Stomach (tissue), 8 donors: ENCODE measurements at regions not wholly inside any gene's neighbourhood (a gene's known extent, or its start where the extent isn't known, plus 50 kb on each side); places are given as distances from the start of the nearest gene placed in this dataset.

Experiments used
- DNase-seq, 2 donors: peaks; one replicate each; pipeline versions ENCODE4 v3.0.0 to v3.0.0-alpha.2; 2013 to 2019
- H3K27ac ChIP-seq, 5 donors: fragments of 200-600 bp in 4 of 5; sonication (generic) in 4 of 5; one replicate each; pipeline ENCODE4 v1.5.1; 2013 to 2019; ENCODE audit warnings: mild to moderate bottlenecking in 1 of 5, moderate library complexity in 1 of 5
- H3K27me3 ChIP-seq, 3 donors: fragments of 200-600 bp; sonication (generic); one replicate each; pipeline ENCODE4 v1.5.1; 2017 to 2019; ENCODE audit warnings: mixed run types in 1 of 3
- H3K36me3 ChIP-seq, 4 donors: fragments of 200-600 bp; sonication (generic); 1 replicate in 3 of 4; 2 replicates in 1 of 4; pipeline ENCODE4 v1.5.1; 2016 to 2019
- H3K4me1 ChIP-seq, 4 donors: fragments of 200-600 bp; sonication (generic); one replicate each; pipeline ENCODE4 v1.5.1; 2016 to 2019
- H3K4me3 ChIP-seq, 4 donors: fragments of 200-600 bp; sonication (generic) in 3 of 4; one replicate each; pipeline ENCODE4 v1.5.1; 2016 to 2019; ENCODE audit warnings: mild to moderate bottlenecking in 1 of 4
- H3K9me3 ChIP-seq, 4 donors: fragments of 200-600 bp; sonication (generic); one replicate each; pipeline ENCODE4 v1.5.1; 2016 to 2019
- CTCF ChIP-seq, 7 experiments: fragments of 450-650 bp in 4 of 7; fragments of 200-600 bp in 3 of 7; sonication (generic) in 3 of 7; IDR thresholded peaks; one replicate each; pipeline ENCODE4 v1.5.1; 2016 to 2019; ENCODE audit warnings: antibody characterized with exemption in 7 of 7, control low read depth in 2 of 7, mild to moderate bottlenecking in 1 of 7
- EP300 ChIP-seq: sonication (generic); formaldehyde crosslinking; IDR thresholded peaks from one replicate; pipeline ENCODE4 v1.6.1; 2017; ENCODE audit warnings: antibody characterized with exemption
- POLR2A ChIP-seq, 4 donors: fragments of 450-650 bp; IDR thresholded peaks; one replicate each; pipeline ENCODE4 v1.6.1; 2016; ENCODE audit warnings: antibody characterized with exemption in 4 of 4, control low read depth in 2 of 4, mild to moderate bottlenecking in 1 of 4, moderate library complexity in 1 of 4
- POLR2AphosphoS5 ChIP-seq, 3 donors: sonication (generic); formaldehyde crosslinking; IDR thresholded peaks; one replicate each; pipeline ENCODE4 v1.6.1; 2016; ENCODE audit warnings: antibody characterized with exemption in 3 of 3
- WGBS, 5 donors: extraction: QIAGEN DNeasy Blood & Tissue Kit in 3 of 5; methylation state at CpG; one replicate each; pipeline versions ENCODE4 v1.1.5 to v1.1.7; 2013 to 2018; 5-methylcytosine and 5-hydroxymethylcytosine counted together
- intact Hi-C: fragments of 100-400 bp; cut with DNase I; formaldehyde crosslinking; loops from one replicate; pipeline ENCODE4 v1.15.1; 2023; ENCODE audit warnings: low total_unique reads
- donor health status: healthy with polysubstance abuse.
- donor health status: Bipolar disorder and iron deficiency.
- donor health status: healthy.

GRCh38 chr5:74031536-74031935 is 405.5 kb downstream of the ARHGEF28 start:
- Histone ChIP-seq H3K27me3 (no peaks in the 10 kb centered on the region), H3K4me3 (no peak overlapping the region)
- intact Hi-C loops, result loop anchor here (10.0 kb wide), 1 partner anchor 613 kb away; the partner anchor contains the start of gene ENC1

GRCh38 chr5:74030821-74031220 is 404.8 kb downstream of the ARHGEF28 start:
- intact Hi-C loops, result loop anchor here (10.0 kb wide), 1 partner anchor 614 kb away; the partner anchor contains the start of gene ENC1
- no peak overlapping the region for H3K4me3 ChIP-seq
- no peak for TF ChIP-seq EP300
- TF ChIP-seq POLR2AphosphoS5 (IDR thresholded peaks at IDR 0.05), result no peak
- TF ChIP-seq CTCF (IDR thresholded peaks at IDR 0.05), result no peak
- no peak for TF ChIP-seq POLR2A (IDR thresholded peaks at IDR 0.05)
- no peaks in the 10 kb centered on the region for H3K36me3 ChIP-seq
- peaks cover 0 to 10% (median 3%) of the 10 kb centered on the region in 4 donors for H3K4me1 ChIP-seq
- DNase-seq, result no peak
- H3K9me3 ChIP-seq, result no peaks in the 10 kb centered on the region
- no peaks in the 10 kb centered on the region for H3K27me3 ChIP-seq
- WGBS, 5 donors, result 90 to 95% (median 94%) methylated on average over 5 of the region's 5 CpGs
- H3K27ac ChIP-seq, result no peak overlapping the region

More at GRCh38 chr5:74031536-74031935, 405.5 kb downstream of the ARHGEF28 start:
- TF ChIP-seq EP300 (no peak), POLR2A (IDR thresholded peaks at IDR 0.05) (no peak), CTCF (IDR thresholded peaks at IDR 0.05) (no peak), POLR2AphosphoS5 (IDR thresholded peaks at IDR 0.05) (no peak)
- H3K4me1 ChIP-seq, result peaks cover 0 to 13% (median 3%) of the 10 kb centered on the region in 4 donors
- no peak for DNase-seq
- H3K9me3 ChIP-seq, result no peaks in the 10 kb centered on the region
- H3K36me3 ChIP-seq, result no peaks in the 10 kb centered on the region
- 82 to 88% (median 84%) methylated on average over 3 of the region's 3 CpGs for WGBS, 5 donors
- no peak overlapping the region for H3K27ac ChIP-seq

GRCh38 chr5:74030371-74030770 is 404.4 kb downstream of the ARHGEF28 start:
- no peak for DNase-seq

GRCh38 chr5:74028976-74029375 is 403.0 kb downstream of the ARHGEF28 start:
- no peak overlapping the region for H3K4me3 ChIP-seq
- no peaks in the 10 kb centered on the region for H3K9me3 ChIP-seq
- no peaks in the 10 kb centered on the region for H3K4me1 ChIP-seq
- DNase-seq, result no peak
- TF ChIP-seq POLR2A (IDR thresholded peaks at IDR 0.05) (no peak), EP300 (no peak), POLR2AphosphoS5 (IDR thresholded peaks at IDR 0.05) (no peak), CTCF (IDR thresholded peaks at IDR 0.05) (no peak)
- no peak overlapping the region for H3K27ac ChIP-seq
- 83 to 93% (median 88%) methylated on average over 4 of the region's 4 CpGs for WGBS, 5 donors
- no peaks in the 10 kb centered on the region for H3K36me3 ChIP-seq
- intact Hi-C loops, result no loop called here
- no peaks in the 10 kb centered on the region for H3K27me3 ChIP-seq

More at GRCh38 chr5:74030371-74030770, 404.4 kb downstream of the ARHGEF28 start:
- no peaks in the 10 kb centered on the region for H3K27me3 ChIP-seq
- WGBS, 5 donors, result 93 to 96% (median 94%) methylated on average over 4 of the region's 4 CpGs
- H3K9me3 ChIP-seq, result no peaks in the 10 kb centered on the region
- TF ChIP-seq CTCF (IDR thresholded peaks at IDR 0.05), result no peak
- no peak for TF ChIP-seq POLR2AphosphoS5 (IDR thresholded peaks at IDR 0.05)
- intact Hi-C loops, result loop anchor here (10.0 kb wide), 1 partner anchor 614 kb away; the partner anchor contains the start of gene ENC1
- peaks cover 0 to 6% (median 2%) of the 10 kb centered on the region in 4 donors for H3K4me1 ChIP-seq
- H3K36me3 ChIP-seq, result no peaks in the 10 kb centered on the region
- no peak overlapping the region for H3K4me3 ChIP-seq
- no peak overlapping the region for H3K27ac ChIP-seq
